Vagina (tissue), 2 donors: ENCODE measurements at regions not wholly inside any gene's neighbourhood (a gene's known extent, or its start where the extent isn't known, plus 50 kb on each side); places are given as distances from the start of the nearest gene placed in this dataset.

ENCODE experiments used
- CTCF ChIP-seq, 3 experiments: fragments of 450-650 bp in 2 of 3; fragments of 200-600 bp in 1 of 3; sonication (generic) in 1 of 3; IDR thresholded peaks; one replicate each; pipeline ENCODE4 v1.5.1; 2017 to 2019; ENCODE audit warnings: antibody characterized with exemption in 3 of 3, mild to moderate bottlenecking in 2 of 3, moderate library complexity in 2 of 3
- POLR2A ChIP-seq, 2 donors: fragments of 450-650 bp; IDR thresholded peaks; one replicate each; pipeline ENCODE4 v1.6.1; 2017; ENCODE audit warnings: antibody characterized with exemption in 2 of 2, mild to moderate bottlenecking in 2 of 2, moderate library complexity in 2 of 2

- TF ChIP-seq POLR2A (IDR thresholded peaks at IDR 0.05) (no peak), CTCF (IDR thresholded peaks at IDR 0.05) (no peak)
These were observed 1007.7 kb upstream of the ATXN7L3B start for GRCh38 chr12:73529954-73530353.
